Heart right ventricle (tissue), 16 donors: ENCODE measurements at regions not wholly inside any gene's neighbourhood (a gene's known extent, or its start where the extent isn't known, plus 50 kb on each side); places are given as distances from the start of the nearest gene placed in this dataset.

Experiments
- ATAC-seq, 8 donors: fragments of 200-7000 bp; cut with Tn5 transposase; one replicate each; pipeline ENCODE4 v1.9.1; 2020; ENCODE audit warnings: mild to moderate bottlenecking in 8 of 8, moderate library complexity in 8 of 8, moderate number of reproducible peaks in 1 of 8
- DNase-seq, 2 donors: peaks; one replicate each; pipeline ENCODE4 v3.0.0-alpha.2; 2020
- H3K27ac ChIP-seq, 10 donors: fragments of 200-600 bp; sonication (generic) in 2 of 10; one replicate each; pipeline versions ENCODE4 v1.5.0 to v1.8.0; 2020 to 2022; ENCODE audit warnings: mild to moderate bottlenecking in 3 of 10
- H3K27me3 ChIP-seq, 7 donors: fragments of 200-600 bp; one replicate each; pipeline ENCODE4 v1.8.0; 2021 to 2022; ENCODE audit warnings: mild to moderate bottlenecking in 2 of 7
- H3K36me3 ChIP-seq, 9 donors: fragments of 200-600 bp; sonication (generic) in 1 of 9; one replicate each; pipeline versions ENCODE4 v1.5.0 to v1.8.0; 2020 to 2022; ENCODE audit warnings: mild to moderate bottlenecking in 2 of 9
- H3K4me1 ChIP-seq, 9 donors: fragments of 200-600 bp; sonication (generic) in 1 of 9; one replicate each; pipeline versions ENCODE4 v1.5.0 to v1.8.0; 2020 to 2022; ENCODE audit warnings: mild to moderate bottlenecking in 4 of 9
- H3K4me3 ChIP-seq, 10 donors: fragments of 200-600 bp; sonication (generic) in 2 of 10; one replicate each; pipeline versions ENCODE4 v1.5.0 to v1.8.0; 2020 to 2022; ENCODE audit warnings: mild to moderate bottlenecking in 7 of 10, moderate library complexity in 2 of 10
- H3K9me3 ChIP-seq, 11 donors: fragments of 200-600 bp in 10 of 11; sonication (generic) in 2 of 11; one replicate each; pipeline versions ENCODE4 v1.5.0 to v1.8.0; 2013 to 2022; ENCODE audit warnings: mild to moderate bottlenecking in 2 of 11, control low read depth in 1 of 11, moderate library complexity in 1 of 11
- CTCF ChIP-seq, 9 donors: fragments of 200-600 bp; sonication (generic) in 2 of 9; IDR thresholded peaks; one replicate each; pipeline versions ENCODE4 v1.5.0 to v1.8.0; 2021 to 2022; ENCODE audit warnings: antibody characterized with exemption in 9 of 9, mild to moderate bottlenecking in 5 of 9, moderate library complexity in 1 of 9
- WGBS, 2 donors: extraction: QIAGEN DNeasy Blood & Tissue Kit; methylation state at CpG; one replicate each; pipeline ENCODE4 v1.1.7; 2013; ENCODE audit warnings: inconsistent platforms in 1 of 2; 5-methylcytosine and 5-hydroxymethylcytosine counted together
- intact Hi-C, 10 donors: fragments of 100-400 bp; cut with DNase I; formaldehyde crosslinking; loops; one replicate each; pipeline versions ENCODE4 v1.11.1 to v1.14.2; 2022
- donor health status: Arrhythmogenic right ventricular cardiomyopathy.
- donor health status: ischemic (EF 13 %, LVEDD 7.1; RV severe dilation, severe dysfunction).
- donor health status: healthy with polysubstance abuse.
- donor health status: DM: no; HTN: yes; CAD: no.
- donor health status: DM: no; HTN: no; CAD: no.
- donor health status: ischemic (EF 25% LVEDD 6.9; RV normal size, moderate dysfunction).
- donor health status: ischemic (EF 25% LVEDD 5.7; RV mildly dilated, moderate dysfunction).
- donor health status: healthy.
- donor health status: DM: yes; HTN: yes; CAD: no.
- donor health status: Ischemic cardiomyopathy.
- donor health status: ischemic (EF 35%, LVEDD 5.7; RV mildly dilated, moderate dysfunction).
- donor health status: nonischemic (EF 11% LVEDD 7.7; RV severe dilation, severe dysfunction).
- donor health status: DM: yes; HTN: yes; CAD: no.
- donor health status: PGD.
- donor health status: ischemic (EF 29% LVEDD 5.4; RV normal size, mild dysfunction).
- donor health status: nonischemic (EF 23%, LVEDD 6.1; RV moderate dilation, normal function).

- 80 to 88% methylated on average over 9 of the region's 9 CpGs for WGBS, 2 donors
- H3K4me1 ChIP-seq: no peaks in the 10 kb centered on the region
- no peaks in the 10 kb centered on the region for H3K36me3 ChIP-seq
- H3K27ac ChIP-seq: no peak overlapping the region
- no peak for TF ChIP-seq CTCF (IDR thresholded peaks at IDR 0.05)
- intact Hi-C loops: no loop called here
- no peaks in the 10 kb centered on the region for H3K27me3 ChIP-seq
- no peak overlapping the region for H3K4me3 ChIP-seq
- ATAC-seq (no peak), DNase-seq (no peak)
- H3K9me3 ChIP-seq: no peaks in the 10 kb centered on the region
Measured at GRCh38 chr22:44401783-44402110, 89.0 kb upstream of the SHISAL1 start.

- DNase-seq (no peak), ATAC-seq (no peak)
- intact Hi-C loops: no loop called here
- Histone ChIP-seq H3K27me3 (peaks cover 0 to 5% (median 0%) of the 10 kb centered on the region in 7 donors), H3K4me3 (no peak overlapping the region), H3K9me3 (no peaks in the 10 kb centered on the region), H3K4me1 (no peaks in the 10 kb centered on the region), H3K36me3 (no peaks in the 10 kb centered on the region), H3K27ac (no peak overlapping the region)
- TF ChIP-seq CTCF (IDR thresholded peaks at IDR 0.05): no peak
- WGBS, 2 donors: 77 to 87% methylated on average over 3 of the region's 3 CpGs
Measured at GRCh38 chr22:44400763-44401060, 88.0 kb upstream of the SHISAL1 start.

GRCh38 chr22:44399906-44400762, 87.4 kb upstream of the SHISAL1 start:
- no peak for TF ChIP-seq CTCF (IDR thresholded peaks at IDR 0.05)
- Histone ChIP-seq H3K4me1 (no peaks in the 10 kb centered on the region), H3K4me3 (no peak overlapping the region), H3K36me3 (no peaks in the 10 kb centered on the region), H3K9me3 (no peaks in the 10 kb centered on the region), H3K27me3 (peaks cover 0 to 5% (median 0%) of the 10 kb centered on the region in 7 donors), H3K27ac (no peak overlapping the region)
- 80 to 83% methylated on average over 15 of the region's 15 CpGs for WGBS, 2 donors
- intact Hi-C loops: no loop called here
- ATAC-seq (no peak), DNase-seq (no peak)

DNA sequence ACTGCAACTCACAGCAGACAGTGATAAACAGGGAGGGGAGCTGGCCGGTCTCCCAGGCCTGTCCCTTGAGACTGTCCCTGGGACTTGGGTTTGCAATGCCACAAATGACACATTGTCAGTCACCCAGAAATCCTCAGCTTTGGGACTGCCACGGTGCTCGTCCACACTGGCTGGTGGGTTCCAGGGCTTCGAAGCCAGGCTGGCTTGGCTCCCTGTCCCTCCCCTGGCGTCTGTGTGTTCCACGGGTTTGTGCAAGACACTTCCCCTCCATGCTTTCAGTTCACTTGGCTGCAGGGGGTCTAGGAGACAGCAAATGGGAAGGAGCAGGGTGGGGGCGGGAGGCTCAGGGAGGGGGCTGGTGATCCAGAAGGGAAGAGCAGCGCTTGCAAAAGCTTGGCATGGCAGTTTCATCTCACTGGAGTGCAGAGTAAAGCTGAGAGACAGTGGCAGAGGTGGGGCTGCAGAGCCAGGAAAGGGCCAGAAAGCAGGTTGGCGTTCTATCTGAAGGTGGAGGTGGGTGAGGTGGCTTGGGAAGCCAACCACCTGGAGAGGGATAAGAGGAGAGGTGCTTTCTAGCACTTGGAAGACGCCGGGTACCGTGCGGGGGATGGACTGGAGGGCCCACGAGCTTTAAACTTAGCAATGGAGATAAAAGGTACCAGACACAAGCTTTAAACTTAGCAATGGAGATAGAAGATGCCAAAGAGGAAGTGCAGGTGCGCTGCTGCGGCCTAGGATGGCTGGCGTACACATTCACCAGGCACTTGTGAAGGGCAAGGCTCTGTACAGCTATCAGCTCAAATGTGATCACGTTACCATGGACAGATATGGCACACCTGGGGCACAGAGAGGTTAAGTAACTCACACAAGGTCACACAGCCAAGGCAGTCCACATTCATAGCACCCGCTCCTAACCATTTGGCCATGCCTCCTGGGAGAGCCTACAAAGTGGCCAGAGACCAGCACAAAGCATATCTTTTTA, 86.4 kb upstream of the SHISAL1 start:
- TF ChIP-seq CTCF (IDR thresholded peaks at IDR 0.05): no peak
- no peak overlapping the region for H3K27ac ChIP-seq
- WGBS, 2 donors: 74% methylated on average over 19 of the region's 19 CpGs
- no peaks in the 10 kb centered on the region for H3K4me1 ChIP-seq
- DNase-seq (peak in 1 of 2 donors; percentile 10), ATAC-seq (no peak)
- no peaks in the 10 kb centered on the region for H3K9me3 ChIP-seq
- no peak overlapping the region for H3K4me3 ChIP-seq
- intact Hi-C loops: no loop called here
- peaks cover 0 to 13% (median 0%) of the 10 kb centered on the region in 7 donors for H3K27me3 ChIP-seq
- H3K36me3 ChIP-seq: no peaks in the 10 kb centered on the region
